ENCODE measurements at regions not wholly inside any gene's neighbourhood (a gene's known extent, or its start where the extent isn't known, plus 50 kb on each side); places are given as distances from the start of the nearest gene placed in this dataset.

DNA sequence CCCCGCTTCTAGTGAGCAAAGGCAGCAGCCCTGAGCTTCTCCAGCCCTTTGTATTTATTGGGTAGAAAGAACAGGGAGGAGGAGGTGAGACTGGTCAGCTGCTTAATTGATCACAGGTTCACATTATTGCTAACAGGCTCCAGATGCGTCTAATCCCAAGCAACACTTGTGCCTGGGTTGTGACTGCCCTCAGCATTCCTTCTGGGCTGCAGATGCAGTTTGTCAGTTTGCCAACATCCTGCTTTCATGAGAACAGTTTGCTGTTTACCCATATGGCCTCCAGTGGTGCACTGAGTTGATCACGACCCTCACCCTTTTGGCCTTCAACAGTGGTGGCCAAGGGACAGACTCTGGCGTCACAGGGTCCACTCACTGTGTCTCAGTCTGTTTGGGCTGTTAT lies 159.5 kb upstream of the ZNF516 start:
- H3K9me3 ChIP-seq, result 0 out of 2 replicates have a peak, but pooled peaks cover 4% of the 10 kb centered on the region
- H3K36me3 ChIP-seq, result no peaks in the 10 kb centered on the region
- no peak overlapping the region for H3K9ac ChIP-seq
- H3K4me1 ChIP-seq, result peaks cover 18% of the 10 kb centered on the region
- no peak overlapping the region for H3K27ac ChIP-seq
- H4K20me1 ChIP-seq, result no peaks in the 10 kb centered on the region
- TF ChIP-seq Cebpa-rat (IDR thresholded peaks at IDR 0.05), result no peak
- H3K27me3 ChIP-seq, result no peaks in the 10 kb centered on the region
- no peak overlapping the region for H3K4me2 ChIP-seq
- H3K4me3 ChIP-seq, result no peak overlapping the region

DNA sequence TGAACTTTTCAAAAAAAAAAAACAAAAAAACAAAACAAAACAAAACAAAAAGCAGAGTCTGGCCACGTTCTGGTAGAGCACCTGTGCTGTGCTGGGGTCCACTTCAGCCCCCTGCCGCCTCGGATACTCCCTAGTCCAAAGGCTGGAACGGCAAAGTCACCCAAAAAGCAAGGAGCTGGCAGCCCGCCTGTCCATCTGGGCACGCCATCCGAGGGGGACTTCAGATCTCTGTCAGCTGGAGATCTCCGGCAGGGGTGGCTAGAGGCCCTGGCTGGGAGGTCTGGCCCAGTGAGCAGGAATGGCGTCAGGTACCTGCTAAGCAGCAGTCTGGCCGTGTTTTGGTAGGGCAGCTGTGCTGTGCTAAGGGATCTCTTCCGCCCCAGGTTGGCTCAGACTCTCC lies 152.3 kb upstream of the ZNF516 start:
- no peaks in the 10 kb centered on the region for H3K27me3 ChIP-seq
- no peaks in the 10 kb centered on the region for H3K36me3 ChIP-seq
- H3K27ac ChIP-seq, result no peak overlapping the region
- no peak overlapping the region for H3K4me2 ChIP-seq
- H3K4me3 ChIP-seq, result no peak overlapping the region
- no peak for TF ChIP-seq Cebpa-rat (IDR thresholded peaks at IDR 0.05)
- no peaks in the 10 kb centered on the region for H3K9me3 ChIP-seq
- no peaks in the 10 kb centered on the region for H3K4me1 ChIP-seq
- no peak overlapping the region for H3K9ac ChIP-seq
- H4K20me1 ChIP-seq, result no peaks in the 10 kb centered on the region

DNA sequence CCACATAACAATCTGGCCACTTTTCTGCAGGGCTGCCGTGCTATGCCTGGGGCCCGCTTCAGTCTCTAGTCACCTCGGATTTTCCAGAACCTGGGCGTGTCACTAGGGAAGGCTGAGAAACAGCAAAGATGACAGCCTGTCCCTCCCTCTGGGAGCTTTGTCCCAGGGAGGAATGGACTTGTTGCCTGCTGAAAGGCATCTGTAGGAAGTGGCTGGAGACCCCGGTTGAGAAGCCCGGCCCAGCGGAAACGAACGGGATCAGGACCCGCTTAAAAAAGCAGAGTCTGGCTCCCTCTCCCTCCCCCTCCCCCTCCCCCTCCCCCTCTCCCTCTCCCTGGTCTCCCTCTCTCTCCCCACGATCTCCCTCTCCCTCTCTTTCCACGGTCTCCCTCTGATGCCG lies 149.5 kb upstream of the ZNF516 start:
- H3K4me1 ChIP-seq, result no peaks in the 10 kb centered on the region
- H3K27ac ChIP-seq, result no peak overlapping the region
- H3K9ac ChIP-seq, result no peak overlapping the region
- H4K20me1 ChIP-seq, result no peaks in the 10 kb centered on the region
- H3K9me3 ChIP-seq, result no peaks in the 10 kb centered on the region
- H3K4me3 ChIP-seq, result no peak overlapping the region
- no peaks in the 10 kb centered on the region for H3K36me3 ChIP-seq
- TF ChIP-seq Cebpa-rat (IDR thresholded peaks at IDR 0.05), result no peak
- H3K4me2 ChIP-seq, result no peak overlapping the region
- no peaks in the 10 kb centered on the region for H3K27me3 ChIP-seq

DNA sequence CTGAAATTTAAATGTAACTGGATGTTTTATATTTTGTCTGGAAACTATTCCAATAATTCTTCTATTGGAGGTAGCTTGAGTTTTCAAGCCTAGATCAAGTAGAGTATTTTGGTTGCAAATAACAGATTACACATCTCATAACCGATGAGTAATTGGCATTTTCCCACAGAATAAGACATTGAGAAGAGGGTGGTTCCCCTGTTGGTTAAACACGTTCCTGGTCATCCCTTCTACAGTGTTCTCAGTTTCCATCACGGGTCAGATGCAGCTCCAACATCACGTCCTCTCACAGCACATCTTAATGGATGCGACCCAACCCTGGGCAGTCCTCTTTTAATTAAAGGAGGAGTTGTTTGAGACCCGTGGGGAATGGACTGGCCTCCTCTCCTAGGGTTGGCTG lies 149.0 kb upstream of the ZNF516 start:
- H3K4me2 ChIP-seq, result no peak overlapping the region
- H4K20me1 ChIP-seq, result no peaks in the 10 kb centered on the region
- no peaks in the 10 kb centered on the region for H3K36me3 ChIP-seq
- no peak for TF ChIP-seq Cebpa-rat (IDR thresholded peaks at IDR 0.05)
- no peak overlapping the region for H3K9ac ChIP-seq
- no peaks in the 10 kb centered on the region for H3K9me3 ChIP-seq
- H3K27me3 ChIP-seq, result no peaks in the 10 kb centered on the region
- no peak overlapping the region for H3K27ac ChIP-seq
- no peak overlapping the region for H3K4me3 ChIP-seq
- no peaks in the 10 kb centered on the region for H3K4me1 ChIP-seq

DNA sequence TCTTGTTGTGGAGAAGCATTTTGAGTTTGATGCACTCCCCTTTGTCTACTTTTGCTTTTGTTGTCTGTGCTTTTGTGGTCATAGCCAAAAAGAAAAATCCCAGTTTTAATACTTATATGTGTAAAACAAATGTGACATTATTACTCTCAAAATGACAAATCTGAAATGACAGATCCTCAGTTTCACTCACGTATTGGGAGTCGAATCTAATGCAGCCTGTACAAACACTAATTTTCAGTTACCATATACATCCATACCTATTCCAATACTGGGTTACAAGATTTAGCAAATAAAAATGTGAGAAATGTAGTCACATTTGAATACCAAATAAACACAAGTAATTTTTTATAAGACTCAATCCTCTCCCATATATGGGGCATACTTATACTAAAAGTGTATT lies 148.2 kb upstream of the ZNF516 start:
- no peak overlapping the region for H3K27ac ChIP-seq
- no peak overlapping the region for H3K4me3 ChIP-seq
- TF ChIP-seq Cebpa-rat (IDR thresholded peaks at IDR 0.05), result no peak
- H3K9ac ChIP-seq, result no peak overlapping the region
- no peaks in the 10 kb centered on the region for H3K27me3 ChIP-seq
- no peaks in the 10 kb centered on the region for H3K9me3 ChIP-seq
- no peak overlapping the region for H3K4me2 ChIP-seq
- H3K4me1 ChIP-seq, result peaks cover 6% of the 10 kb centered on the region; the same call in 1 of the 2 replicates
- no peaks in the 10 kb centered on the region for H3K36me3 ChIP-seq
- H4K20me1 ChIP-seq, result no peaks in the 10 kb centered on the region

DNA sequence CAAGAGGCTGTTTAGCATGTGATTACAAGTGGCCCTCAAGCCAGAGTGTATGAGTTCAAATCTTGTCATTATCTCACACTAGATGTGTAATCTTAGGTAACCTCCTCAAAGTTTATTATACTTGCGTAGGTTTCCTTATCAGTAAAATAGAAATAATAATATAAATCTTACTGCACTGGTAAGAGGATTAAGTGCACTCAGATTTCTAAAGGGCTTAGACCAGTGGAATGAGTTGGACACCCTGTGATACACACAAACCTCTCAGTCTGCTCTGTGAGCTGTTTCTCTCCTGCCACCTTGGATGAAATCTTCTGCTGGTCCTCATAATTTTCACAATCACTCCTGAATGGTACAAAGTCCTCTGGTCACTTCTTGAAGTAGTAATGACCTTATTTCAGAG lies 145.4 kb upstream of the ZNF516 start:
- peaks cover 6% of the 10 kb centered on the region; the same call in 1 of the 2 replicates for H3K4me1 ChIP-seq
- H3K4me3 ChIP-seq, result no peak overlapping the region
- no peaks in the 10 kb centered on the region for H3K27me3 ChIP-seq
- H3K9me3 ChIP-seq, result no peaks in the 10 kb centered on the region
- no peaks in the 10 kb centered on the region for H4K20me1 ChIP-seq
- no peak overlapping the region for H3K4me2 ChIP-seq
- no peak overlapping the region for H3K9ac ChIP-seq
- TF ChIP-seq Cebpa-rat (IDR thresholded peaks at IDR 0.05), result no peak
- no peak overlapping the region for H3K27ac ChIP-seq
- H3K36me3 ChIP-seq, result no peaks in the 10 kb centered on the region

DNA sequence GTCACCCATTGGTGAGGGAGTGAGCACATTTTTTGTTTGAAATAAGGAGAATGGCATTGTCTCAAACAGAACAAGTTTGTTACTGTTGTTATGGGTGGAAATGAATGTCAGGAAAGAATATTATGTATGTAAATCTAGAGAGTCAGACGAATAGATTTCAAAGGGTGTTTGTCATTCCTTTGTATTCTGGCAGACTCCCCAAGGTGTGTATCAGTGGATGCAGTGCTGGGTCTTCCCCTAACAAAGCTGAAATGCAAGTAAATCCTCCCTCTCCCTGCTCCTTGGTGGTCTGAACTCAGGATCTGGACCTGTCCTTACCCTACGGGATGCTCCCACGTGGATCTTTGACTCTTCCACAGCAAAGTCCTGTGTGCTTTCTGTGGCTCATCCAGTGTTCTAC lies 139.5 kb upstream of the ZNF516 start:
- Histone ChIP-seq H3K4me3 (no peak overlapping the region), H3K27ac (no peak overlapping the region), H3K9ac (no peak overlapping the region), H3K4me2 (no peak overlapping the region), H3K9me3 (no peaks in the 10 kb centered on the region), H3K36me3 (no peaks in the 10 kb centered on the region), H3K4me1 (peaks cover 6% of the 10 kb centered on the region; the same call in 1 of the 2 replicates), H3K27me3 (no peaks in the 10 kb centered on the region), H4K20me1 (no peaks in the 10 kb centered on the region)
- TF ChIP-seq Cebpa-rat (IDR thresholded peaks at IDR 0.05), result no peak

DNA sequence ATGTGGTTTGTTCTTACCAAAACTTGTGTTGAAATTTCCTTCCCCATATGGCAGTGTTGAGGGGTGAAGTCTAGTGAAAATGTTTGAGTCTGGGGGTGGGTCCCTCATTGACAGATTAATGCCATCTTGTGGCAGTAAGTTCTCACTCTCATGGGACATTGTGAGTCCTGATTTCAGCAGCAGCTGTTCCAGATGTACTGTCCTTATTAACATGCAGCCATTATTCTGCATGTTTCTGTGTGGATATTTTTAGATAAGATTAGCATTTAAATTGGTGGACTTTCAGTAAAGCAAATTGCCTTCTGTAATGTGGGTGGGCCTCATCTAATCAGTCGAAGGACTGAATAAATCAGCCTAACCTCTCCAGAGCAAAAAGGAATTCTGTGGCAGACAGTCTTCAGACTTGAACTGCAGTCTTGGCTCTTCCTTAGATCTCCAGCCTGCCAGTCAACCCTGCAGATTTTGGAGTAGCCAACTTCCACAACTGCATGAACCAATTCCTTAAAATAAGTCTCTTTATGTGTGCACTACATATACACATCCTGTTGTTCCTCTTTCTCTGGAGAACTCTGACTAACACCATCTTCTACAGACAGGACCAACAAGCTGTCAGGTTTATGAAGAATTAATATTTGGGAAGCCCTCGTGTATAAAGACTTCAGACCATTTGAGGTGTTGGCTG lies 138.7 kb upstream of the ZNF516 start:
- Histone ChIP-seq H3K27me3 (no peaks in the 10 kb centered on the region), H3K4me1 (peaks cover 4% of the 10 kb centered on the region; the same call in 1 of the 2 replicates), H3K4me3 (no peak overlapping the region), H3K9ac (no peak overlapping the region), H3K27ac (no peak overlapping the region), H3K4me2 (no peak overlapping the region), H4K20me1 (no peaks in the 10 kb centered on the region), H3K36me3 (no peaks in the 10 kb centered on the region), H3K9me3 (no peaks in the 10 kb centered on the region)
- TF ChIP-seq Cebpa-rat (IDR thresholded peaks at IDR 0.05), result no peak

DNA sequence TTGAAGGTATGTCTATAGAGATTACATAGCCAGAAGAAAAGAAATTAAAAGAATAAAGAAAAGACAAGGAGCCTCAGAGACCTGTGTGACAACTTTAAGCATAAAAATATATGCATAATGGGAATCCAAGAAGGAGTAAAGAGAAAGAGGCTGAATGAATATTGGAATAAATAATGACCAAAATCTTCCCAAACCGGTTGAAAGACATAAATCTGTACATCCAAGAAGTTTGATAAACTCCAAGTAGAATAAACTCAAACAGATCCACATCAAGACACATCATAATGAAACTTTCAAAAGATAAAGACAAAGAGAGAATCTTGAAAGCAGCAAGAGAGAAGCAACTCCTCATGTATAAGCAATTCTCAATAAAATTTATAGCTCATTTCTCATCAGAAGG lies 132.4 kb upstream of the ZNF516 start:
- Histone ChIP-seq H3K9ac (no peak overlapping the region), H3K4me3 (no peak overlapping the region), H3K4me1 (no peaks in the 10 kb centered on the region), H3K36me3 (no peaks in the 10 kb centered on the region), H3K4me2 (no peak overlapping the region), H3K9me3 (no peaks in the 10 kb centered on the region), H3K27me3 (no peaks in the 10 kb centered on the region), H4K20me1 (no peaks in the 10 kb centered on the region), H3K27ac (no peak overlapping the region)
- TF ChIP-seq Cebpa-rat (IDR thresholded peaks at IDR 0.05), result no peak

DNA sequence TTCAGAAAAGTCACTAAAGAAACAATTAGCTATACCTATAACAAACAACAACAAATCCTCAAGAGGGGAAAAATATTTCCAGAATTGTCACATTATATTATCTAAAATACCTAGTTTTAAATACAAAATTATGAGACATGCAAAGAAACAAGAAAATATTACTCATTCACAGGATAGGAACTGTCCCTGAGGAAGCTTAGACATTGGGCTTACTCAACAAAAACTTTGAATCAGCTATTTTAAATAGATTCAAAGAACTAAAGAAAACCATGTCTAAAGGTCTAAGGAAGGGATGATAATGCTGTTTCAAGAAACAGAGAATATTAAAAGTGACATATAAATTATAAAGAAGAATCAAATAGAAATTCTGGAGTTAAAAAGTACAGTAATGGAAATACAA lies 131.9 kb upstream of the ZNF516 start:
- no peaks in the 10 kb centered on the region for H3K9me3 ChIP-seq
- H3K4me1 ChIP-seq, result peaks cover 2% of the 10 kb centered on the region
- H3K27ac ChIP-seq, result no peak overlapping the region
- no peak overlapping the region for H3K9ac ChIP-seq
- no peak overlapping the region for H3K4me3 ChIP-seq
- no peak for TF ChIP-seq Cebpa-rat (IDR thresholded peaks at IDR 0.05)
- no peaks in the 10 kb centered on the region for H3K36me3 ChIP-seq
- H3K27me3 ChIP-seq, result no peaks in the 10 kb centered on the region
- H3K4me2 ChIP-seq, result no peak overlapping the region
- H4K20me1 ChIP-seq, result no peaks in the 10 kb centered on the region

DNA sequence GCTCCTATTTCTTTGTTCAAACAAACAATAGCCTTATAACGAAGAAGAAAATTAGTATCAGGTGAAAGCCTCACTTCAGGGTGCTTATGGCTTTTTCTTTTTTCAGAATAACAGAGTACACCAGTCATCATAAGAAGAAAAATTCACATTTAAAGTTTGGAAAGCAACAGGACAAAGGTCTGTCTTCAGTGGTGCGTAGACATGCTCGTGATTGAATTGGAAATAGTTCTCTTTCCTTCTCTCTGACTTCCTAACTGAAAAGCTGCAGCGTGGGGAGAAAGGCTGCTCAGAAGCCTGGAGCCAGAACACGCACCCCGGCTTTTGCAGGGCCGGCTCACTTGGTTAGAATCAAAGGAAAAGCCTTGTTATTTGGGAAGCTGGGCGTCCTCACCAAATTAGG lies 127.6 kb upstream of the ZNF516 start:
- TF ChIP-seq Cebpa-rat (IDR thresholded peaks at IDR 0.05), result no peak
- no peaks in the 10 kb centered on the region for H4K20me1 ChIP-seq
- no peaks in the 10 kb centered on the region for H3K27me3 ChIP-seq
- H3K4me3 ChIP-seq, result no peak overlapping the region
- no peak overlapping the region for H3K9ac ChIP-seq
- no peaks in the 10 kb centered on the region for H3K36me3 ChIP-seq
- H3K9me3 ChIP-seq, result no peaks in the 10 kb centered on the region
- H3K4me1 ChIP-seq, result peaks cover 18% of the 10 kb centered on the region
- no peak overlapping the region for H3K27ac ChIP-seq
- no peak overlapping the region for H3K4me2 ChIP-seq
